Testis (tissue), 2 donors: ENCODE measurements at regions not wholly inside any gene's neighbourhood (a gene's known extent, or its start where the extent isn't known, plus 50 kb on each side); places are given as distances from the start of the nearest gene placed in this dataset.

Source experiments
- CTCF ChIP-seq, 3 experiments: fragments of 450-650 bp in 2 of 3; fragments of 200-600 bp in 1 of 3; sonication (generic) in 1 of 3; IDR thresholded peaks; one replicate each; pipeline ENCODE4 v1.5.1; 2016 to 2019; ENCODE audit warnings: antibody characterized with exemption in 3 of 3, mild to moderate bottlenecking in 2 of 3, moderate library complexity in 1 of 3
- POLR2A ChIP-seq: fragments of 450-650 bp; IDR thresholded peaks from one replicate; pipeline ENCODE4 v1.6.1; 2017; ENCODE audit warnings: antibody characterized with exemption, mild to moderate bottlenecking, moderate library complexity

DNA sequence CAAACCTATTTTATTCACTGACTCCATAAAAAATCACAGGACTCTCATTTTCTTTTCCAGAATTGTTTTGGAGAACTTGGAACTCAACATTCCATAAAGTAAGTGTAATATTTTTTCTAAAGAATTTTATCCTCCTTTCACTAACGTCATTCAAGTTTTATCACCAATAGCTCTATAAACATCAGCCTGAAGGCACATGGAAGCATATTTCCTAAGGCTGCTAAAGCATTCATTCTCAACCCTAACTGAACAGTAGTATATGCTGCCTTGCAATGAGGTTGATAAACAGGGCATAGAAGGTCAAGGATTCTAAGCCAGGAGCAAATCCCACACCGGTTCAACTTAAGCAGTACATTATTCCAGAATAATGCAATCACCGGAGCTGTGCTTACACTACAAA is 273.9 kb downstream of the RAB38 start:
- TF ChIP-seq POLR2A (no peak), CTCF (IDR thresholded peaks at IDR 0.05) (no peak)
